NOMO-1 treated with DMSO at 0.1 percent for 48 hours (cell line): ENCODE measurements at regions not wholly inside any gene's neighbourhood (a gene's known extent, or its start where the extent isn't known, plus 50 kb on each side); places are given as distances from the start of the nearest gene placed in this dataset.

Experiments
- DNase-seq: peaks from one replicate; lab custom pipeline; 2025; ENCODE audit not compliant: unreplicated experiment; lab: John Stamatoyannopoulos, UW

GRCh38 chr5:2181149-2181548, 298.4 kb upstream of the IRX4 start:
- no peak for DNase-seq

- DNase-seq: no peak
Observed at GRCh38 chr5:2180456-2180855, 297.7 kb upstream of the IRX4 start.

- DNase-seq: no peak
Observed at GRCh38 chr5:2179861-2180260, 297.1 kb upstream of the IRX4 start.

GRCh38 chr5:2178528-2178927, 295.8 kb upstream of the IRX4 start:
- no peak for DNase-seq

GRCh38 chr5:2178071-2178477, 295.3 kb upstream of the IRX4 start:
- DNase-seq: no peak

GRCh38 chr5:2177244-2177643, 294.5 kb upstream of the IRX4 start:
- no peak for DNase-seq

GRCh38 chr5:2176581-2176980, 293.9 kb upstream of the IRX4 start:
- DNase-seq: no peak

- no peak for DNase-seq
Observed at GRCh38 chr5:2175842-2176404, 293.2 kb upstream of the IRX4 start.

- DNase-seq: no peak
Observed at GRCh38 chr5:2175041-2175440, 292.3 kb upstream of the IRX4 start.

- DNase-seq: no peak
Observed at GRCh38 chr5:2174538-2174937, 291.8 kb upstream of the IRX4 start.

- DNase-seq: no peak
Observed at GRCh38 chr5:2173151-2173834, 290.6 kb upstream of the IRX4 start.

- no peak for DNase-seq
Observed at GRCh38 chr5:2172471-2172870, 289.7 kb upstream of the IRX4 start.

GRCh38 chr5:2170761-2171160, 288.0 kb upstream of the IRX4 start:
- DNase-seq: no peak

- no peak for DNase-seq
Observed at GRCh38 chr5:2169850-2170760, 287.4 kb upstream of the IRX4 start.

- DNase-seq: no peak
Observed at GRCh38 chr5:2169430-2169808, 286.7 kb upstream of the IRX4 start.

- DNase-seq: no peak
Observed at GRCh38 chr5:2168601-2169429, 286.1 kb upstream of the IRX4 start.

GRCh38 chr5:2167671-2168070, 284.9 kb upstream of the IRX4 start:
- no peak for DNase-seq

GRCh38 chr5:2166979-2167377, 284.3 kb upstream of the IRX4 start:
- no peak for DNase-seq

- no peak for DNase-seq
Observed at GRCh38 chr5:2166306-2166978, 283.7 kb upstream of the IRX4 start.

GRCh38 chr5:2165615-2166305, 283.0 kb upstream of the IRX4 start:
- DNase-seq: no peak
